ENCODE measurements at regions not wholly inside any gene's neighbourhood (a gene's known extent, or its start where the extent isn't known, plus 50 kb on each side); places are given as distances from the start of the nearest gene placed in this dataset.

GRCh38 chr6:23145781-23146180 lies 576.4 kb downstream of the HDGFL1 start:
- H3K27me3 ChIP-seq, result no peaks in the 10 kb centered on the region
- H3K4me1 ChIP-seq (replicated peaks in 1 of 2), result no peaks in the 10 kb centered on the region
- DNase-seq, result no peak
- WGBS, 4 donors, result 57 to 87% (median 66%) methylated on average over 2 of the region's 2 CpGs
- TF ChIP-seq CTCF (IDR thresholded peaks at IDR 0.05), result no peak
- no peak for TF ChIP-seq POLR2A (IDR thresholded peaks at IDR 0.05)
- H3K27ac ChIP-seq, result no peak overlapping the region
- intact Hi-C loops (cut with DNase I), result no loop called here
- H3K9me3 ChIP-seq (replicated peaks in 1 of 3), result no peaks in the 10 kb centered on the region
- no peaks in the 10 kb centered on the region for H3K36me3 ChIP-seq (replicated peaks in 1 of 2)
- H3K4me3 ChIP-seq, result no peak overlapping the region

GRCh38 chr6:23154159-23154558 lies 584.8 kb downstream of the HDGFL1 start:
- no peaks in the 10 kb centered on the region for H3K4me1 ChIP-seq (replicated peaks in 1 of 2)
- intact Hi-C loops (cut with DNase I), result no loop called here
- H3K4me3 ChIP-seq, result no peak overlapping the region
- no peaks in the 10 kb centered on the region for H3K36me3 ChIP-seq (replicated peaks in 1 of 2)
- no peaks in the 10 kb centered on the region for H3K9me3 ChIP-seq (replicated peaks in 1 of 3)
- TF ChIP-seq CTCF (IDR thresholded peaks at IDR 0.05), result no peak
- TF ChIP-seq POLR2A (IDR thresholded peaks at IDR 0.05), result no peak
- no peaks in the 10 kb centered on the region for H3K27me3 ChIP-seq
- DNase-seq, result no peak
- H3K27ac ChIP-seq, result no peak overlapping the region

GRCh38 chr6:23170049-23170448 lies 600.7 kb downstream of the HDGFL1 start:
- H3K9me3 ChIP-seq (replicated peaks in 1 of 3), result no peaks in the 10 kb centered on the region
- H3K36me3 ChIP-seq (replicated peaks in 1 of 2), result no peaks in the 10 kb centered on the region
- no peak for TF ChIP-seq POLR2A (IDR thresholded peaks at IDR 0.05)
- DNase-seq, result no peak
- 16 to 32% (median 26%) methylated on average over 1 of the region's 1 CpG for WGBS, 4 donors
- no peaks in the 10 kb centered on the region for H3K4me1 ChIP-seq (replicated peaks in 1 of 2)
- no peaks in the 10 kb centered on the region for H3K27me3 ChIP-seq
- intact Hi-C loops (cut with DNase I), result no loop called here
- H3K4me3 ChIP-seq, result no peak overlapping the region
- H3K27ac ChIP-seq, result no peak overlapping the region

GRCh38 chr6:23173234-23173633 lies 603.9 kb downstream of the HDGFL1 start:
- no peak overlapping the region for H3K27ac ChIP-seq
- no peaks in the 10 kb centered on the region for H3K36me3 ChIP-seq (replicated peaks in 1 of 2)
- WGBS, 4 donors, result 51 to 58% (median 54%) methylated on average over 3 of the region's 3 CpGs
- intact Hi-C loops (cut with DNase I), result no loop called here
- H3K27me3 ChIP-seq, result no peaks in the 10 kb centered on the region
- H3K4me1 ChIP-seq (replicated peaks in 1 of 2), result no peaks in the 10 kb centered on the region
- no peak overlapping the region for H3K4me3 ChIP-seq
- TF ChIP-seq CTCF (IDR thresholded peaks at IDR 0.05) (no peak), POLR2A (IDR thresholded peaks at IDR 0.05) (no peak)
- no peaks in the 10 kb centered on the region for H3K9me3 ChIP-seq (replicated peaks in 1 of 3)
- no peak for DNase-seq

GRCh38 chr6:23174781-23175361 lies 605.5 kb downstream of the HDGFL1 start:
- no peaks in the 10 kb centered on the region for H3K9me3 ChIP-seq (replicated peaks in 1 of 3)
- intact Hi-C loops (cut with DNase I), result no loop called here
- no peak overlapping the region for H3K27ac ChIP-seq
- TF ChIP-seq POLR2A (IDR thresholded peaks at IDR 0.05), result no peak
- no peak for TF ChIP-seq CTCF (IDR thresholded peaks at IDR 0.05)
- H3K4me3 ChIP-seq, result no peak overlapping the region
- H3K36me3 ChIP-seq (replicated peaks in 1 of 2), result no peaks in the 10 kb centered on the region
- WGBS, 4 donors, result 74 to 81% (median 77%) methylated on average over 7 of the region's 7 CpGs
- no peaks in the 10 kb centered on the region for H3K27me3 ChIP-seq
- DNase-seq, result no peak
- H3K4me1 ChIP-seq (replicated peaks in 1 of 2), result no peaks in the 10 kb centered on the region
